Endothelial cell of umbilical vein (primary cell): ENCODE measurements at regions not wholly inside any gene's neighbourhood (a gene's known extent, or its start where the extent isn't known, plus 50 kb on each side); places are given as distances from the start of the nearest gene placed in this dataset.

Experiments used
- BruUV-seq: library from RNA; stranded (reverse); fragments of 400-500 nt; replicated peaks from 2 replicates; lab custom pipeline; 2021; lab: Mats Ljungman, UMichigan
- CTCF ChIA-PET: fragments of 300-600, 350-600 bp; sonication (Branson Sonifier 250); formaldehyde crosslinking; loops from one replicate; lab custom pipeline; 2021; ENCODE audit warnings: antibody characterized with exemption, inconsistent platforms; lab: Charles Lee
- POLR2A ChIA-PET: fragments of 300-600, 350-600 bp; sonication (Branson Sonifier 250); formaldehyde crosslinking; loops from one replicate; lab custom pipeline; 2021; ENCODE audit warnings: antibody characterized with exemption, inconsistent platforms; lab: Charles Lee
- DNase-seq: peaks from one replicate; pipeline ENCODE4 v3.0.0-alpha.2; 2011; ENCODE audit warnings: low read depth, low spot score
- FAIRE-seq: peaks from 2 replicates; lab custom pipeline; 2011; peaks lifted over from hg19 to GRCh38; lab: Jason Lieb, UNC
- H2AFZ ChIP-seq: 2 replicates; pipeline ENCODE4 v1.6.0; 2012; ENCODE audit warnings: low read depth, low read length, control low read depth, inconsistent platforms
- H3K27ac ChIP-seq: 2 replicates; pipeline ENCODE4 v1.5.1; 2011; ENCODE audit warnings: low read depth, mild to moderate bottlenecking, control low read depth, low read length, moderate library complexity; ENCODE audit not compliant: insufficient read depth
- H3K27me3 ChIP-seq, 2 experiments: 2 replicates each; pipeline versions ENCODE4 v1.6.0 to v1.6.1; 2011; ENCODE audit warnings: low read length in 2 of 2, mixed read lengths in 1 of 2; ENCODE audit not compliant: control insufficient read depth in 2 of 2, insufficient read depth in 2 of 2
- H3K36me3 ChIP-seq, 2 experiments: 2 replicates in 1 of 2; 3 replicates in 1 of 2; pipeline ENCODE4 v1.5.1; 2011; ENCODE audit warnings: low read length in 2 of 2, mild to moderate bottlenecking in 1 of 2, moderate library complexity in 1 of 2; ENCODE audit not compliant: control insufficient read depth in 2 of 2, insufficient read depth in 2 of 2; ENCODE audit errors: extremely low read depth in 1 of 2
- H3K4me1 ChIP-seq: 3 replicates; pipeline ENCODE4 v1.5.1; 2011; ENCODE audit warnings: mild to moderate bottlenecking, low read length; ENCODE audit not compliant: control insufficient read depth, insufficient read depth; ENCODE audit errors: extremely low read depth
- H3K4me2 ChIP-seq: 2 replicates; pipeline ENCODE4 v1.6.1; 2011; ENCODE audit warnings: low read length, control low read depth, mixed read lengths; ENCODE audit not compliant: insufficient read depth
- H3K4me3 ChIP-seq, 3 experiments: fragments of 200-600 bp in 1 of 3; sonication (generic), shearing (Covaris generic) in 1 of 3; replicated peaks in 1 of 3; 2 replicates each; pipeline ENCODE4 v1.5.1; 2011 to 2016; ENCODE audit warnings: control low read depth in 3 of 3, low read length in 3 of 3, mild to moderate bottlenecking in 2 of 3, inconsistent platforms in 1 of 3, low read depth in 1 of 3, moderate library complexity in 1 of 3; ENCODE audit not compliant: insufficient read depth in 1 of 3
- H3K79me2 ChIP-seq: 2 replicates; pipeline ENCODE4 v1.6.0; 2012; ENCODE audit warnings: low read length, inconsistent platforms; ENCODE audit not compliant: control insufficient read depth, insufficient read depth
- H3K9ac ChIP-seq: replicated peaks from 2 replicates; pipeline ENCODE3; 2011; ENCODE audit warnings: low read length, control low read depth; ENCODE audit not compliant: insufficient read depth; ENCODE audit errors: extremely low read depth
- H3K9me1 ChIP-seq: replicated peaks from 3 replicates; pipeline ENCODE4 v1.6.0; 2011; ENCODE audit warnings: mild to moderate bottlenecking, low read length; ENCODE audit not compliant: control insufficient read depth, insufficient read depth; ENCODE audit errors: extremely low read depth
- H3K9me3 ChIP-seq: replicated peaks from 2 replicates; pipeline ENCODE4 v1.5.1; 2012; ENCODE audit warnings: low read length, inconsistent platforms; ENCODE audit not compliant: control insufficient read depth, insufficient read depth
- H4K20me1 ChIP-seq: replicated peaks from 2 replicates; pipeline ENCODE3; 2011; ENCODE audit warnings: mild to moderate bottlenecking, low read length; ENCODE audit not compliant: control insufficient read depth, insufficient read depth; ENCODE audit errors: extremely low read depth
- EZH2 ChIP-seq: IDR thresholded peaks from 2 replicates; pipeline ENCODE4 v1.6.1; 2012; ENCODE audit warnings: borderline replicate concordance, low read depth, mild to moderate bottlenecking, moderate library complexity, low read length, inconsistent platforms; ENCODE audit not compliant: severe bottlenecking
- FOS ChIP-seq: IDR thresholded peaks from 2 replicates; pipeline ENCODE4 v1.6.1; 2011; ENCODE audit warnings: mild to moderate bottlenecking, low read length, moderate library complexity, borderline replicate concordance; ENCODE audit not compliant: insufficient read depth
- GATA2 ChIP-seq: IDR thresholded peaks from 2 replicates; pipeline ENCODE4 v1.7.0; 2011; ENCODE audit warnings: low read depth, mild to moderate bottlenecking, moderate library complexity, mixed read lengths, low read length; ENCODE audit not compliant: insufficient read length, insufficient read depth
- JUN ChIP-seq: IDR thresholded peaks from 2 replicates; pipeline ENCODE4 v1.6.1; 2011; ENCODE audit warnings: borderline replicate concordance, low read depth; ENCODE audit not compliant: insufficient read length, insufficient read depth
- MYC ChIP-seq: IDR thresholded peaks from one replicate; pipeline ENCODE4 v1.6.1; 2011; ENCODE audit warnings: mild to moderate bottlenecking, low read depth, low read length
- POLR2A ChIP-seq: IDR thresholded peaks from 2 replicates; pipeline ENCODE4 v1.6.1; 2012; ENCODE audit warnings: low read depth, mild to moderate bottlenecking, control low read depth, low read length
- POLR2AphosphoS5 ChIP-seq: IDR thresholded peaks from 2 replicates; pipeline ENCODE4 v1.6.1; 2012; ENCODE audit warnings: low read depth, mild to moderate bottlenecking, control low read depth, low read length, moderate library complexity; ENCODE audit not compliant: insufficient read depth
- dilution Hi-C: fragments of 300-500 bp; cut with MboI; formaldehyde crosslinking; loops from one replicate; pipeline ENCODE4 v1.15.0; 2019; ENCODE audit warnings: low sequenced_read_pairs; ENCODE audit not compliant: extremely low pct_ligation_motif_present
- intact Hi-C: fragments of 100-400 bp; cut with micrococcal nuclease; formaldehyde crosslinking; loops from one replicate; pipeline ENCODE4 v1.10.0; 2022
- TF ChIP-seq, protein P1 (sequence below), 2 donors: IDR thresholded peaks; 1 replicate in 1 of 2; 2 replicates in 1 of 2; pipeline ENCODE4 v1.5.1; 2011; ENCODE audit warnings: low read length in 2 of 2, mild to moderate bottlenecking in 2 of 2, moderate library complexity in 2 of 2, control low read depth in 1 of 2, inconsistent platforms in 1 of 2, low read depth in 1 of 2; ENCODE audit not compliant: insufficient read depth in 1 of 2; ENCODE audit errors: extremely low read depth in 1 of 2
- TF ChIP-seq, protein P2 (sequence below): IDR thresholded peaks from 2 replicates; pipeline ENCODE4 v1.6.1; 2011; ENCODE audit not compliant: insufficient read depth, insufficient read length

DNA sequence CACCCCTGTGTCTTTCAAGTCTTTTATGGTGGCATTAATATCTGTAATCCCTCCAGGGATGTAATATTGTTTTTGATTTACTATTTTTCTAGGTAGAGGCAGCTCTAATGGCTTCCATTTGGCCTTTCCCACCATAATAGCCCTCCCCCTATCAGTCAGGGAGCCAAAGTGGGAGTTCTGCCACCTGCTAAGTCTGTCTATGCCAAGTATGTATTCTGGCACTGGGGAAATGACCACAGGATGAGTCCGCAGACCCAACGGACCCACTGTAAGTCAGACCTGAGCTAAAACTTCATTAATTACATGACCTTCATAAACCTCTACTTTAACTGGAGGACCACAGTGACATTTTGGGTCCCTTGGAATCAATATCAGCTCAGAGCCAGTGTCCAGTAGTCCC, 77.1 kb downstream of the GBP6 start:
- CTCF ChIA-PET, result no interaction called here
- dilution Hi-C loops, result no loop called here
- no peak for FAIRE-seq

DNA sequence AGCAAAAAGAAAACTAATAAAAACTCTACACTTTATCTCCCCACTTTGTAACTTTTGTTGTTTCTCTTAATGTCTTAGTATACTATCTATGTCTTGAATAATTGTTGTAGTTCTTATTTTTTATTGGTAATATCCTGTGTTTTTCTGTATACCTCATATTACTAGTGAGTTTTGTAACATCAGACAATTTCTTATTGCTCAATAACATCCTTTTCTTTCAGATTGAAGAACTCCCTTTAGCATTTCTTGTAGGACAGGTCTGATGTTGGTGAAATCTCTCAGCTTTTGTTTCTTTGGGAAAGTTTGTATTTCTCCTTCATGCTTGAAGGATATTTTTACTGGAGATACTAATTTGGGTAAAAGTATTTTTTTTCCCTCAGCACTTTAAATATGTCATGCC, 79.8 kb upstream of the LRRC8B start:
- no peak overlapping the region for H3K9ac ChIP-seq
- dilution Hi-C loops (no loop called here), intact Hi-C loops (no loop called here)
- ChIA-PET POLR2A (no interaction called here), CTCF (interaction anchor here (1.5 kb wide), 1 partner anchor 359 kb away, joined by 5 read pairs; no protein-coding TSS in a partner anchor)
- no peak overlapping the region for H3K27ac ChIP-seq
- TF ChIP-seq FOS, result no peak
- TF ChIP-seq POLR2A, result no peak
- TF ChIP-seq, protein P1, sequence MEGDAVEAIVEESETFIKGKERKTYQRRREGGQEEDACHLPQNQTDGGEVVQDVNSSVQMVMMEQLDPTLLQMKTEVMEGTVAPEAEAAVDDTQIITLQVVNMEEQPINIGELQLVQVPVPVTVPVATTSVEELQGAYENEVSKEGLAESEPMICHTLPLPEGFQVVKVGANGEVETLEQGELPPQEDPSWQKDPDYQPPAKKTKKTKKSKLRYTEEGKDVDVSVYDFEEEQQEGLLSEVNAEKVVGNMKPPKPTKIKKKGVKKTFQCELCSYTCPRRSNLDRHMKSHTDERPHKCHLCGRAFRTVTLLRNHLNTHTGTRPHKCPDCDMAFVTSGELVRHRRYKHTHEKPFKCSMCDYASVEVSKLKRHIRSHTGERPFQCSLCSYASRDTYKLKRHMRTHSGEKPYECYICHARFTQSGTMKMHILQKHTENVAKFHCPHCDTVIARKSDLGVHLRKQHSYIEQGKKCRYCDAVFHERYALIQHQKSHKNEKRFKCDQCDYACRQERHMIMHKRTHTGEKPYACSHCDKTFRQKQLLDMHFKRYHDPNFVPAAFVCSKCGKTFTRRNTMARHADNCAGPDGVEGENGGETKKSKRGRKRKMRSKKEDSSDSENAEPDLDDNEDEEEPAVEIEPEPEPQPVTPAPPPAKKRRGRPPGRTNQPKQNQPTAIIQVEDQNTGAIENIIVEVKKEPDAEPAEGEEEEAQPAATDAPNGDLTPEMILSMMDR (IDR thresholded peaks at IDR 0.05; ENCODE audit: extremely low read depth in 1 of 2, insufficient read depth in 1 of 2, low read depth in 1 of 2, low read length in 2 of 2), result no peak
- TF ChIP-seq MYC, result no peak
- TF ChIP-seq EZH2, result no peak
- TF ChIP-seq, protein P2, sequence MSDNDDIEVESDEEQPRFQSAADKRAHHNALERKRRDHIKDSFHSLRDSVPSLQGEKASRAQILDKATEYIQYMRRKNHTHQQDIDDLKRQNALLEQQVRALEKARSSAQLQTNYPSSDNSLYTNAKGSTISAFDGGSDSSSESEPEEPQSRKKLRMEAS, result no peak
- TF ChIP-seq POLR2AphosphoS5, result no peak
- no peak for TF ChIP-seq JUN
- TF ChIP-seq GATA2, result no peak
- no peak for DNase-seq
- no peak overlapping the region for H3K4me2 ChIP-seq
- no peaks in the 10 kb centered on the region for H4K20me1 ChIP-seq
- H3K36me3 ChIP-seq, result no peaks in the 10 kb centered on the region
- H3K79me2 ChIP-seq, result no peaks in the 10 kb centered on the region
- no peak for FAIRE-seq
- H3K4me1 ChIP-seq, result no peaks in the 10 kb centered on the region
- H3K9me1 ChIP-seq, result no peaks in the 10 kb centered on the region
- H3K4me3 ChIP-seq, result no peak overlapping the region
- no peak overlapping the region for H2AFZ ChIP-seq
- H3K9me3 ChIP-seq, result no peaks in the 10 kb centered on the region
- peaks cover 0 to 7% of the 10 kb centered on the region in 2 experiments for H3K27me3 ChIP-seq
- no TSS peak for BruUV-seq

More for the DNA sequence above, 77.1 kb downstream of the GBP6 start:
- Histone ChIP-seq H3K9ac (no peak overlapping the region), H2AFZ (no peak overlapping the region), H4K20me1 (no peaks in the 10 kb centered on the region), H3K9me1 (no peaks in the 10 kb centered on the region), H3K4me3 (no peak overlapping the region), H3K79me2 (no peaks in the 10 kb centered on the region), H3K4me2 (no peak overlapping the region), H3K27ac (no peak overlapping the region), H3K9me3 (no peaks in the 10 kb centered on the region), H3K36me3 (no peaks in the 10 kb centered on the region), H3K4me1 (no peaks in the 10 kb centered on the region), H3K27me3 (no peaks in the 10 kb centered on the region)
- BruUV-seq, result no TSS peak
- DNase-seq, result no peak
- intact Hi-C loops, result no loop called here
- POLR2A ChIA-PET, result no interaction called here
- TF ChIP-seq, protein P2, result no peak
- TF ChIP-seq MYC (no peak), POLR2AphosphoS5 (no peak), JUN (no peak)
